WTC11 (cell line): ENCODE measurements at regions not wholly inside any gene's neighbourhood (a gene's known extent, or its start where the extent isn't known, plus 50 kb on each side); places are given as distances from the start of the nearest gene placed in this dataset.

Experiments
- ARID4B ChIP-seq: sonication (generic); formaldehyde crosslinking; IDR thresholded peaks from 2 replicates; pipeline ENCODE4 v1.8.0; 2023; ENCODE audit warnings: missing genetic modification reagents, mild to moderate bottlenecking, borderline replicate concordance
- ATF3 ChIP-seq: sonication (generic); formaldehyde crosslinking; conservative IDR thresholded peaks from 2 replicates; pipeline ENCODE4 v1.8.1; 2022; ENCODE audit warnings: mild to moderate bottlenecking, missing genetic modification reagents
- HMGXB4 ChIP-seq: sonication (generic); formaldehyde crosslinking; IDR thresholded peaks from 2 replicates; pipeline ENCODE4 v1.8.1; 2023; ENCODE audit warnings: mild to moderate bottlenecking, moderate library complexity, missing genetic modification reagents
- KAT7 ChIP-seq: sonication (generic); formaldehyde crosslinking; IDR thresholded peaks from 2 replicates; pipeline ENCODE4 v1.8.1; 2023; ENCODE audit warnings: missing genetic modification reagents, mild to moderate bottlenecking, borderline replicate concordance
- TF ChIP-seq, protein P1 (sequence below): fragments of 200-600 bp; IDR thresholded peaks from 2 replicates; pipeline ENCODE4 v1.8.0; 2022; ENCODE audit warnings: antibody characterized with exemption
- TF ChIP-seq, protein P2 (sequence below): sonication (generic); formaldehyde crosslinking; IDR thresholded peaks from 2 replicates; pipeline ENCODE4 v1.8.0; 2022; ENCODE audit warnings: missing genetic modification reagents
- TF ChIP-seq, protein P3 (sequence below): sonication (generic); formaldehyde crosslinking; IDR thresholded peaks from 2 replicates; pipeline ENCODE4 v1.8.0; 2022; ENCODE audit warnings: mild to moderate bottlenecking, missing genetic modification reagents

DNA sequence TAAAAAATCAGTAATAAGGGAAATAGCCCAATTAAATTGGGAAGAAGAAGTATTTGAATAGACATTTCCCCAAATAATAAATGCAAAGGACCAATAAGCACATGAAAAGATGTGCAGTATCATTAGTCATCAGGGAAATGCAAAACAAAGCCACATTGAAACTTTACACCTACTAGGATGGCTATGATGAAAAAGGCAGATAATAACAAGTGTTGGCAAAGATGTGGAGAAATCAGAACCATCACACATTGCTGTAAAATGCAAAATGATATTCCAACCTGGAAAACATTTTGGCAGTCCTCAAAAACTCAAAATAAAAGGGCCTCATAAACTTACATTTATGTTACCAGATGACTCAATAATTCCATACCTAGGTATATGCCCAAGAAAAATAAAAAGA is 131.1 kb upstream of the G2E3 start:
- TF ChIP-seq, protein P1, sequence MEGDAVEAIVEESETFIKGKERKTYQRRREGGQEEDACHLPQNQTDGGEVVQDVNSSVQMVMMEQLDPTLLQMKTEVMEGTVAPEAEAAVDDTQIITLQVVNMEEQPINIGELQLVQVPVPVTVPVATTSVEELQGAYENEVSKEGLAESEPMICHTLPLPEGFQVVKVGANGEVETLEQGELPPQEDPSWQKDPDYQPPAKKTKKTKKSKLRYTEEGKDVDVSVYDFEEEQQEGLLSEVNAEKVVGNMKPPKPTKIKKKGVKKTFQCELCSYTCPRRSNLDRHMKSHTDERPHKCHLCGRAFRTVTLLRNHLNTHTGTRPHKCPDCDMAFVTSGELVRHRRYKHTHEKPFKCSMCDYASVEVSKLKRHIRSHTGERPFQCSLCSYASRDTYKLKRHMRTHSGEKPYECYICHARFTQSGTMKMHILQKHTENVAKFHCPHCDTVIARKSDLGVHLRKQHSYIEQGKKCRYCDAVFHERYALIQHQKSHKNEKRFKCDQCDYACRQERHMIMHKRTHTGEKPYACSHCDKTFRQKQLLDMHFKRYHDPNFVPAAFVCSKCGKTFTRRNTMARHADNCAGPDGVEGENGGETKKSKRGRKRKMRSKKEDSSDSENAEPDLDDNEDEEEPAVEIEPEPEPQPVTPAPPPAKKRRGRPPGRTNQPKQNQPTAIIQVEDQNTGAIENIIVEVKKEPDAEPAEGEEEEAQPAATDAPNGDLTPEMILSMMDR, result no peak
- TF ChIP-seq, protein P2, sequence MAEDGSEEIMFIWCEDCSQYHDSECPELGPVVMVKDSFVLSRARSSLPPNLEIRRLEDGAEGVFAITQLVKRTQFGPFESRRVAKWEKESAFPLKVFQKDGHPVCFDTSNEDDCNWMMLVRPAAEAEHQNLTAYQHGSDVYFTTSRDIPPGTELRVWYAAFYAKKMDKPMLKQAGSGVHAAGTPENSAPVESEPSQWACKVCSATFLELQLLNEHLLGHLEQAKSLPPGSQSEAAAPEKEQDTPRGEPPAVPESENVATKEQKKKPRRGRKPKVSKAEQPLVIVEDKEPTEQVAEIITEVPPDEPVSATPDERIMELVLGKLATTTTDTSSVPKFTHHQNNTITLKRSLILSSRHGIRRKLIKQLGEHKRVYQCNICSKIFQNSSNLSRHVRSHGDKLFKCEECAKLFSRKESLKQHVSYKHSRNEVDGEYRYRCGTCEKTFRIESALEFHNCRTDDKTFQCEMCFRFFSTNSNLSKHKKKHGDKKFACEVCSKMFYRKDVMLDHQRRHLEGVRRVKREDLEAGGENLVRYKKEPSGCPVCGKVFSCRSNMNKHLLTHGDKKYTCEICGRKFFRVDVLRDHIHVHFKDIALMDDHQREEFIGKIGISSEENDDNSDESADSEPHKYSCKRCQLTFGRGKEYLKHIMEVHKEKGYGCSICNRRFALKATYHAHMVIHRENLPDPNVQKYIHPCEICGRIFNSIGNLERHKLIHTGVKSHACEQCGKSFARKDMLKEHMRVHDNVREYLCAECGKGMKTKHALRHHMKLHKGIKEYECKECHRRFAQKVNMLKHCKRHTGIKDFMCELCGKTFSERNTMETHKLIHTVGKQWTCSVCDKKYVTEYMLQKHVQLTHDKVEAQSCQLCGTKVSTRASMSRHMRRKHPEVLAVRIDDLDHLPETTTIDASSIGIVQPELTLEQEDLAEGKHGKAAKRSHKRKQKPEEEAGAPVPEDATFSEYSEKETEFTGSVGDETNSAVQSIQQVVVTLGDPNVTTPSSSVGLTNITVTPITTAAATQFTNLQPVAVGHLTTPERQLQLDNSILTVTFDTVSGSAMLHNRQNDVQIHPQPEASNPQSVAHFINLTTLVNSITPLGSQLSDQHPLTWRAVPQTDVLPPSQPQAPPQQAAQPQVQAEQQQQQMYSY (CRISPR knock-in tag), result no peak
- TF ChIP-seq KAT7 (no peak), ATF3 (CRISPR knock-in tag) (no peak), HMGXB4 (no peak), ARID4B (CRISPR knock-in tag) (no peak)
- TF ChIP-seq, protein P3, sequence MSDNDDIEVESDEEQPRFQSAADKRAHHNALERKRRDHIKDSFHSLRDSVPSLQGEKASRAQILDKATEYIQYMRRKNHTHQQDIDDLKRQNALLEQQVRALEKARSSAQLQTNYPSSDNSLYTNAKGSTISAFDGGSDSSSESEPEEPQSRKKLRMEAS (CRISPR knock-in tag), result no peak
